WTC11 (cell line): ENCODE measurements at regions not wholly inside any gene's neighbourhood (a gene's known extent, or its start where the extent isn't known, plus 50 kb on each side); places are given as distances from the start of the nearest gene placed in this dataset.

ENCODE experiments used
- ATAC-seq: fragments of 200-7000 bp; cut with Tn5 transposase; 2 replicates; pipeline ENCODE4 v1.10.0; 2021; ENCODE audit warnings: mild to moderate bottlenecking, moderate library complexity
- CTCF ChIA-PET: fragments of 300-600 bp; sonication (Branson Sonifier 250); formaldehyde crosslinking; loops from one replicate; lab custom pipeline; 2021; ENCODE audit warnings: antibody characterized with exemption; lab: Charles Lee
- POLR2A ChIA-PET: fragments of 350-600 bp; sonication (Branson Sonifier 250); formaldehyde crosslinking; loops from one replicate; lab custom pipeline; 2021; ENCODE audit warnings: antibody characterized with exemption; lab: Charles Lee
- DNase-seq: peaks from one replicate; pipeline ENCODE4 v3.0.0; 2021; ENCODE audit warnings: low spot score
- H3K27ac Mint-ChIP-seq: 2 replicates; pipeline ENCODE4 v1.8.0; 2021; ENCODE audit warnings: mixed read lengths
- H3K27me3 Mint-ChIP-seq: 2 replicates; pipeline ENCODE4 v1.8.0; 2021; ENCODE audit warnings: low read depth, mild to moderate bottlenecking, moderate library complexity, mixed read lengths
- H3K36me3 Mint-ChIP-seq: 2 replicates; pipeline ENCODE4 v1.8.0; 2021; ENCODE audit warnings: mixed read lengths
- H3K4me1 Mint-ChIP-seq: 2 replicates; pipeline ENCODE4 v1.8.0; 2022; ENCODE audit warnings: mixed read lengths
- H3K4me3 Mint-ChIP-seq: 2 replicates; pipeline ENCODE4 v1.8.0; 2021; ENCODE audit warnings: mild to moderate bottlenecking, moderate library complexity, mixed read lengths
- H3K9me3 Mint-ChIP-seq: 2 replicates; pipeline ENCODE4 v1.8.0; 2021; ENCODE audit warnings: mixed read lengths
- GTF2I ChIP-seq: fragments of 250-450 bp; sonication (Bioruptor Pico); conservative IDR thresholded peaks from 2 replicates; pipeline ENCODE4 v1.4.0; 2021; ENCODE audit warnings: mild to moderate bottlenecking
- NR2C2 ChIP-seq: sonication (generic); formaldehyde crosslinking; IDR thresholded peaks from 2 replicates; pipeline ENCODE4 v1.8.0; 2022; ENCODE audit warnings: mild to moderate bottlenecking, missing genetic modification reagents
- PRRX2 ChIP-seq: fragments of 250-450 bp; sonication (Bioruptor Pico); IDR thresholded peaks from 2 replicates; pipeline ENCODE4 v1.8.0; 2021; ENCODE audit warnings: mild to moderate bottlenecking
- RORB ChIP-seq: fragments of 250-450 bp; sonication (Bioruptor Pico); IDR thresholded peaks from 2 replicates; pipeline ENCODE4 v1.9.0; 2021; ENCODE audit warnings: mild to moderate bottlenecking
- SP1 ChIP-seq: sonication (generic); formaldehyde crosslinking; conservative IDR thresholded peaks from 2 replicates; pipeline ENCODE4 v1.8.1; 2022; ENCODE audit warnings: missing genetic modification reagents
- TEAD1 ChIP-seq: sonication (generic); formaldehyde crosslinking; IDR thresholded peaks from 2 replicates; pipeline ENCODE4 v1.8.0; 2022; ENCODE audit warnings: mild to moderate bottlenecking, missing genetic modification reagents
- ZNF138 ChIP-seq: sonication (generic); formaldehyde crosslinking; conservative IDR thresholded peaks from 2 replicates; pipeline ENCODE4 v1.8.1; 2022; ENCODE audit warnings: mild to moderate bottlenecking, moderate library complexity, missing genetic modification reagents
- ZNF671 ChIP-seq: fragments of 250-450 bp; sonication (Bioruptor Pico); IDR thresholded peaks from 2 replicates; pipeline ENCODE4 v1.8.0; 2021; ENCODE audit warnings: mild to moderate bottlenecking
- TF ChIP-seq, protein P1 (sequence below): fragments of 250-450 bp; sonication (Bioruptor Pico); IDR thresholded peaks from 2 replicates; pipeline ENCODE4 v1.8.0; 2021; ENCODE audit warnings: mild to moderate bottlenecking
- TF ChIP-seq, protein P2 (sequence below): fragments of 250-450 bp; sonication (Bioruptor Pico); IDR thresholded peaks from 2 replicates; pipeline ENCODE4 v1.9.0; 2021; ENCODE audit warnings: mild to moderate bottlenecking
- TF ChIP-seq, protein P3 (sequence below): fragments of 250-450 bp; sonication (Bioruptor Pico); IDR thresholded peaks from 2 replicates; pipeline ENCODE4 v2.1.2; 2022; ENCODE audit warnings: mild to moderate bottlenecking, moderate library complexity
- TF ChIP-seq, protein P4 (sequence below): sonication (generic); formaldehyde crosslinking; IDR thresholded peaks from 2 replicates; pipeline ENCODE4 v1.8.1; 2022; ENCODE audit warnings: low read depth, mild to moderate bottlenecking, moderate library complexity, missing genetic modification reagents, borderline replicate concordance
- TF ChIP-seq, protein P5 (sequence below): sonication (generic); formaldehyde crosslinking; IDR thresholded peaks from 2 replicates; pipeline ENCODE4 v1.8.0; 2022; ENCODE audit warnings: mild to moderate bottlenecking, missing genetic modification reagents
- TF ChIP-seq, protein P6 (sequence below): sonication (generic); formaldehyde crosslinking; IDR thresholded peaks from 2 replicates; pipeline ENCODE4 v1.8.1; 2023; ENCODE audit warnings: mild to moderate bottlenecking, missing genetic modification reagents

DNA sequence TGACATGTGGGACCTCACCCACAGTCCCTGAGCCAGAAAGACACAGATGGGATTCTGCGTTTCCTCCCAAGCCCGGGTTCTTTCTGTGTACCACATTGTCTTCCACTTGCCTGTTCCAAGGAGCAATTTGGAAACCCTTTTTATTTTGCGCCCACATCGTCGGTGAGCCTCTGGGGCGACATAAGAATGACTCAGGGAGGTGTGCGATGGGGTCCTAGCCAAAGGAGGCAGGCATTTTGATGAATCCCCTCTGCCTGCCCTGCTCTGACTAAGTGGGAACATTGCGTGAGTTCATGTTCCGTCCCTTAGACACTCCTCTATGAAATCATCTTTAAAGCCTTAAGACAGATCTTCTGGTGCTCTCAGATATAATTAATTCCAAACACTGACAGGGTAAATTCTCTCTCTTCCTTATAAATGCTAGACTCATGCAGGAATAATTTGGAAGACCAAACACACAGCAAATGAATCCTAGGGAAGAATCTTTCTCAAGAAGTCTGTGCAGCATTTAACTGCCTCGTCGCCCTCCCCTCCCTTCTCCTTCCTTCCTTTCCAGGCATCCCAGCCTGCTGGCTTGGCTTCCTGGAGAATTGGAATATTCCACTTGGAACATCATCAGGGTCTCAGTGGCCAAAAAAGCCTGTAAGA lies 52.7 kb upstream of the FOXF1 start:
- CTCF ChIA-PET: interaction anchor here (1.2 to 1.3 kb wide), 2 partner anchors 60 to 117 kb away, joined by 3 read pairs; no protein-coding TSS in a partner anchor
- ATAC-seq: no peak

DNA sequence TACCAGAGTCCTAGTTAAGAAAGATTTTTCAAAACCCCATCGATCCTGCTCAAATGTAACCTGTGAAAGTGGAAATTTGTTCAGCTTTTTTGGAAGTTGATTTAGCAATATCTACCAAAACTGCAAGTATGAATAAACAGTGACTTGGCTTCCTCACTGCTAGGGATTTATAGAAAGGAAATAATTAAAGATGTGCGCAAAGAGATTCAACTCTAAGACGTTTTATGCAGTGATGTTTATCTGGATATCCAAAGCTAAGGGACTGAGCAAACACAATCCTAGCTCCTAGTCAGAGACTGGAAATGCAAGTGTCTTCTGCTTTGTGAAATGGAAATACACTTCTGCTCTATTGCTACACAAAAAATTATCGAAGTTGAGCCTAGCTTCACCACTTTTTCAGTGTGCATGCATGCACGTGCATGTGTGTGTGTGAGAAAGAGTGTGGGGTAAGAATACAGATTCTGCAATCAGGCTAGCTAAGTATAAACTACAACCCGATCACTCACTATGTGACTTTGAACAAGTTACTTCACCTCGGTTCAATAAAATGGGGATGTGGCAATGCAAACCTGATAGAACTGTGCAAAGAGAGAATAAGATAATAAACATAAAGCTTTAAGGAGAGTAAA lies 52.1 kb upstream of the FOXF1 start:
- POLR2A ChIA-PET: no interaction called here
- H3K27me3 Mint-ChIP-seq: peaks cover 16% of the 10 kb centered on the region
- ATAC-seq: no peak

More for the DNA sequence above, 52.7 kb upstream of the FOXF1 start:
- Mint-ChIP-seq H3K27me3 (peaks cover 16% of the 10 kb centered on the region), H3K4me1 (no peaks in the 10 kb centered on the region), H3K9me3 (peaks cover 23% of the 10 kb centered on the region), H3K27ac (no peak overlapping the region), H3K4me3 (no peak overlapping the region), H3K36me3 (peaks cover 10% of the 10 kb centered on the region; the same call in 1 of the 2 replicates)
- POLR2A ChIA-PET: no interaction called here
- DNase-seq: no peak
- TF ChIP-seq SP1 (CRISPR knock-in tag): no peak
- no peak for TF ChIP-seq PRRX2 (CRISPR knock-in tag)
- TF ChIP-seq GTF2I: no peak
- TF ChIP-seq, protein P1, sequence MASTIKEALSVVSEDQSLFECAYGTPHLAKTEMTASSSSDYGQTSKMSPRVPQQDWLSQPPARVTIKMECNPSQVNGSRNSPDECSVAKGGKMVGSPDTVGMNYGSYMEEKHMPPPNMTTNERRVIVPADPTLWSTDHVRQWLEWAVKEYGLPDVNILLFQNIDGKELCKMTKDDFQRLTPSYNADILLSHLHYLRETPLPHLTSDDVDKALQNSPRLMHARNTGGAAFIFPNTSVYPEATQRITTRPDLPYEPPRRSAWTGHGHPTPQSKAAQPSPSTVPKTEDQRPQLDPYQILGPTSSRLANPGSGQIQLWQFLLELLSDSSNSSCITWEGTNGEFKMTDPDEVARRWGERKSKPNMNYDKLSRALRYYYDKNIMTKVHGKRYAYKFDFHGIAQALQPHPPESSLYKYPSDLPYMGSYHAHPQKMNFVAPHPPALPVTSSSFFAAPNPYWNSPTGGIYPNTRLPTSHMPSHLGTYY (CRISPR knock-in tag): no peak

DNA sequence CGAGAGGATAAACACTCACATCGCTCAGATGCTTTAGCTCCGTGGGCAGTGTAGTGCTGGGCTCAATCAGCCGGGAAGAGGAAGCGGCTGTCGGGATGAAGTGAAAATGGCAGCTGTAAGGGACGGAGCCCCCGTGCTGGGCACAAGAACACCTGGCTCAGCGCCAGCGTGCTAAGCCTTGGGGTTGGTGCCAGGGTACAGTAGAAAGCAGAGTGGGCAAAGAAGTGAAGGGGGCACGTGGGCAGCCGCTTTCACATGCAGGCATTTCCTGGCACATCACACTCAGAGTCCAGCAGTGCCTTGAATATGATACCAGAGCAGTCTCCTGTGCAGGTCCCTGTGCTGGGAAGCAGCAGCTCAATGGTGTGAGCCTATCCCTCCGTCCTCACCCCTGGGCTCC lies 51.1 kb upstream of the FOXF1 start:
- DNase-seq: no peak
- Mint-ChIP-seq H3K4me3 (no peak overlapping the region), H3K27me3 (peaks cover 13% of the 10 kb centered on the region), H3K4me1 (no peaks in the 10 kb centered on the region), H3K36me3 (peaks cover 16% of the 10 kb centered on the region), H3K27ac (no peak overlapping the region), H3K9me3 (peaks cover 26% of the 10 kb centered on the region)
- TF ChIP-seq TEAD1 (CRISPR knock-in tag) (no peak), NR2C2 (CRISPR knock-in tag) (no peak)
- TF ChIP-seq, protein P2, sequence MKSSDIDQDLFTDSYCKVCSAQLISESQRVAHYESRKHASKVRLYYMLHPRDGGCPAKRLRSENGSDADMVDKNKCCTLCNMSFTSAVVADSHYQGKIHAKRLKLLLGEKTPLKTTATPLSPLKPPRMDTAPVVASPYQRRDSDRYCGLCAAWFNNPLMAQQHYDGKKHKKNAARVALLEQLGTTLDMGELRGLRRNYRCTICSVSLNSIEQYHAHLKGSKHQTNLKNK (CRISPR knock-in tag): no peak
- CTCF ChIA-PET: no interaction called here
- no peak for ATAC-seq
- POLR2A ChIA-PET: no interaction called here

More for the DNA sequence above, 52.1 kb upstream of the FOXF1 start:
- no peaks in the 10 kb centered on the region for H3K4me1 Mint-ChIP-seq
- no peak overlapping the region for H3K4me3 Mint-ChIP-seq
- DNase-seq: no peak
- peaks cover 10% of the 10 kb centered on the region; the same call in 1 of the 2 replicates for H3K36me3 Mint-ChIP-seq
- H3K9me3 Mint-ChIP-seq: peaks cover 23% of the 10 kb centered on the region
- no peak for TF ChIP-seq RORB (CRISPR knock-in tag)
- TF ChIP-seq, protein P3, sequence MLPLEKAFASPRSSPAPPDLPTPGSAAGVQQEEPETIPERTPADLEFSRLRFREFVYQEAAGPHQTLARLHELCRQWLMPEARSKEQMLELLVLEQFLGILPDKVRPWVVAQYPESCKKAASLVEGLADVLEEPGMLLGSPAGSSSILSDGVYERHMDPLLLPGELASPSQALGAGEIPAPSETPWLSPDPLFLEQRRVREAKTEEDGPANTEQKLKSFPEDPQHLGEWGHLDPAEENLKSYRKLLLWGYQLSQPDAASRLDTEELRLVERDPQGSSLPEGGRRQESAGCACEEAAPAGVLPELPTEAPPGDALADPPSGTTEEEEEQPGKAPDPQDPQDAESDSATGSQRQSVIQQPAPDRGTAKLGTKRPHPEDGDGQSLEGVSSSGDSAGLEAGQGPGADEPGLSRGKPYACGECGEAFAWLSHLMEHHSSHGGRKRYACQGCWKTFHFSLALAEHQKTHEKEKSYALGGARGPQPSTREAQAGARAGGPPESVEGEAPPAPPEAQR (CRISPR knock-in tag): no peak
- TF ChIP-seq, protein P4, sequence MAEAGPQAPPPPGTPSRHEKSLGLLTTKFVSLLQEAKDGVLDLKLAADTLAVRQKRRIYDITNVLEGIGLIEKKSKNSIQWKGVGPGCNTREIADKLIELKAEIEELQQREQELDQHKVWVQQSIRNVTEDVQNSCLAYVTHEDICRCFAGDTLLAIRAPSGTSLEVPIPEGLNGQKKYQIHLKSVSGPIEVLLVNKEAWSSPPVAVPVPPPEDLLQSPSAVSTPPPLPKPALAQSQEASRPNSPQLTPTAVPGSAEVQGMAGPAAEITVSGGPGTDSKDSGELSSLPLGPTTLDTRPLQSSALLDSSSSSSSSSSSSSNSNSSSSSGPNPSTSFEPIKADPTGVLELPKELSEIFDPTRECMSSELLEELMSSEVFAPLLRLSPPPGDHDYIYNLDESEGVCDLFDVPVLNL (CRISPR knock-in tag): no peak
- TF ChIP-seq, protein P5, sequence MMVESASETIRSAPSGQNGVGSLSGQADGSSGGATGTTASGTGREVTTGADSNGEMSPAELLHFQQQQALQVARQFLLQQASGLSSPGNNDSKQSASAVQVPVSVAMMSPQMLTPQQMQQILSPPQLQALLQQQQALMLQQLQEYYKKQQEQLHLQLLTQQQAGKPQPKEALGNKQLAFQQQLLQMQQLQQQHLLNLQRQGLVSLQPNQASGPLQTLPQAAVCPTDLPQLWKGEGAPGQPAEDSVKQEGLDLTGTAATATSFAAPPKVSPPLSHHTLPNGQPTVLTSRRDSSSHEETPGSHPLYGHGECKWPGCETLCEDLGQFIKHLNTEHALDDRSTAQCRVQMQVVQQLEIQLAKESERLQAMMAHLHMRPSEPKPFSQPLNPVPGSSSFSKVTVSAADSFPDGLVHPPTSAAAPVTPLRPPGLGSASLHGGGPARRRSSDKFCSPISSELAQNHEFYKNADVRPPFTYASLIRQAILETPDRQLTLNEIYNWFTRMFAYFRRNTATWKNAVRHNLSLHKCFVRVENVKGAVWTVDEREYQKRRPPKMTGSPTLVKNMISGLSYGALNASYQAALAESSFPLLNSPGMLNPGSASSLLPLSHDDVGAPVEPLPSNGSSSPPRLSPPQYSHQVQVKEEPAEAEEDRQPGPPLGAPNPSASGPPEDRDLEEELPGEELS (CRISPR knock-in tag): no peak
- TF ChIP-seq ZNF671 (CRISPR knock-in tag): no peak
- TF ChIP-seq ZNF138 (CRISPR knock-in tag): no peak
- TF ChIP-seq, protein P6, sequence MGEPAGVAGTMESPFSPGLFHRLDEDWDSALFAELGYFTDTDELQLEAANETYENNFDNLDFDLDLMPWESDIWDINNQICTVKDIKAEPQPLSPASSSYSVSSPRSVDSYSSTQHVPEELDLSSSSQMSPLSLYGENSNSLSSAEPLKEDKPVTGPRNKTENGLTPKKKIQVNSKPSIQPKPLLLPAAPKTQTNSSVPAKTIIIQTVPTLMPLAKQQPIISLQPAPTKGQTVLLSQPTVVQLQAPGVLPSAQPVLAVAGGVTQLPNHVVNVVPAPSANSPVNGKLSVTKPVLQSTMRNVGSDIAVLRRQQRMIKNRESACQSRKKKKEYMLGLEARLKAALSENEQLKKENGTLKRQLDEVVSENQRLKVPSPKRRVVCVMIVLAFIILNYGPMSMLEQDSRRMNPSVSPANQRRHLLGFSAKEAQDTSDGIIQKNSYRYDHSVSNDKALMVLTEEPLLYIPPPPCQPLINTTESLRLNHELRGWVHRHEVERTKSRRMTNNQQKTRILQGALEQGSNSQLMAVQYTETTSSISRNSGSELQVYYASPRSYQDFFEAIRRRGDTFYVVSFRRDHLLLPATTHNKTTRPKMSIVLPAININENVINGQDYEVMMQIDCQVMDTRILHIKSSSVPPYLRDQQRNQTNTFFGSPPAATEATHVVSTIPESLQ (CRISPR knock-in tag): no peak
- CTCF ChIA-PET: no interaction called here
- H3K27ac Mint-ChIP-seq: no peak overlapping the region
